GM18517 (cell line): ENCODE measurements at regions not wholly inside any gene's neighbourhood (a gene's known extent, or its start where the extent isn't known, plus 50 kb on each side); places are given as distances from the start of the nearest gene placed in this dataset.
"Not testable (repeated sequence)": the region's sequence is repeated elsewhere in the genome, so short reads cannot be mapped to it uniquely, and the experiment has no call there.

Experiments
- ATAC-seq: cut with Tn5 transposase; IDR thresholded peaks from one replicate; pipeline ENCODE4 v1.9.1; 2021; ENCODE audit warnings: mild to moderate bottlenecking, moderate library complexity; ENCODE audit not compliant: unreplicated experiment

DNA sequence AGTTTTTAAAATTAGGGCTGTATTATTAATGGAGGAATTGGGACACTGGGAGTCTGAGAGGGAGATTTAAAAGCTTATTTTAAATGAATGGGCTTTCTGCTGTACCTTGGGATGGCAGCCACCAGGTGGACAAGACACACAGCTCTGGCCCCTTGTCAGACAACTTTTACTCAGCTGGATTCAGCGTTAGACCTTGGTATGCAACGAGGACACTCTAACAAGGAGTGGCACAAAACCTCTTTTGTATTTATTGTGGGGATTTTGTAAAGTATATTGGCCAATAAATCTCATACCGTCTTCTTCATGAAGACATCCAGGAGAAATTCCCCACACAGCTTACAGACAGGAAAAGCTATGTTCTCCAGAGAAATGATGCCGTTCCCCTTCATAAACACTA is 105.7 kb downstream of the LCA5 start:
- ATAC-seq, result no peak

DNA sequence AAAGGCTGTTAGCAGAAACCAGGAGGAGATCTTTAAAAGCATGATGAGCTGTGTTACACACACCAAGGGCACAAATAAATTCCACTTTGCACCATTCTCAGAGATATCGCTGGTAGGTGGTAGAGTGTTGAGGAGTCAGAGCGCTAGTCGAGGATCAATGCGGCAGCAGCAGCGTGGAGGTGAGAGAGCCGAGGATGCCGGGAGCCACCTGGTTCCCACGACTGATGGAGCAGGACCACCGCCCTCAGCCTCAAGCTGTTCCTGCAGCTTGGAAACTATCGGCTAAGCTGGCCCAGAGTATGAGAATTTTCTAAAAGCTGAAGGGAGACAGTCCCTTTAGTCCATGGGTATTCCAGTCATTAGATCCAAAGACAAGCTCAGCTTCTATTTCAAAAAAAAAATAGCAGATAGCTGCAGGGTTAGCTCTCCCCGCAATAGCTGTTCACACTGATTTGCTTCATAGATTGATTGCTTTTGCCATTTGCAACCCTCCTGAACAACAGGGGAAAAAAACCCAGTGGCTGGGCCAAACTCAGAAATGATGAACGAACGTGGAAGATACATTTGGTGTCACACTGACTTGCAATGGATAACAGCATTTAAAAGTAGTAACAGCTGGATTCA is 106.2 kb downstream of the LCA5 start:
- ATAC-seq, result no peak

DNA sequence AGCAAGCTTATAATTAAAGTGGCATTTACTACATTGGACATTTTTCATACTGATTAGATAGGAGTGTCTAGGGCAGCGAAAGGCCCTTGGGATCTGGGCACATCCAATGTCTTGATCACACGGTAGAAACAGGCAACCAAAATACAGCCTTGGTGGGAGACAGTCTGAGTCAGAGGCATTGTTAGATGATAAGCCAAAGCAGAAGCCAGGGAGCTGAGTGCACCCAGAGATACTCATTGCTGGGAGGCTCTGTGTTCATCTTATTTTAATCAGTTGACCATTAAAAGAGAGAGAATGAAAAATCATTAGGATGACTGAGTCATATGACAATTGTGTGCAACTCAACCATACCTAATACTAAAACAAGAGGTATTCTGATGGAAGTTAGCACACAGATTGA is 109.5 kb downstream of the LCA5 start:
- ATAC-seq, result no peak

DNA sequence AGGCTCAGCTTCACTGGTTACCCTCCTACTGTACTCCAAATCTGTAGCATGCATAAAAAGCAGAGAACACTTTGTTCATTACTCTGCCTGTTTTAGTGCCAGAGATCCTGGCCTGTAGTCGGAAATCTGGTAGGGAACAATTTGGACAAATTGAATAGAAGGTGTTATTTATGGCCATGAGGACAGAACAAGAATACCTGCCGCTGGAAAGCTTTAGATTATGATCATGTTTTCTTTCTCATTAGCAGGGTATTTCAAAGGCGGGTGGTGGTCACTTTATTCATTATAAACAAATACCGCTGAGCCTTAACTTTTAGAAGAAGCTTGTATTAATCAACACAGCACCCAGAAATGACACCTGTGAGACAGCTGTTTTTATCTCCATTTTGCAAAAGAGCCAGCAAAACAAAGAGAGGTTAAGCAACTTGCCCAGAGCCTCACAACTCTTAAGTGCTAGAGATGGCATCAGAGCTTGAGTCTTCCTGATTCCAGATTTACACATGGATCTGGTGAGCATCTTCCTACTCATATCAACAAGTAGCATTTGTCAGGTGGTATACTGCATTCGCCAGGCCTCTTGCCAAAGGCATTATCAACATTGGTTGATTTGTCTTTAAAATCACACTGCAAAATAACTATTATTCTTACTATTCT is 110.5 kb downstream of the LCA5 start:
- no peak for ATAC-seq

DNA sequence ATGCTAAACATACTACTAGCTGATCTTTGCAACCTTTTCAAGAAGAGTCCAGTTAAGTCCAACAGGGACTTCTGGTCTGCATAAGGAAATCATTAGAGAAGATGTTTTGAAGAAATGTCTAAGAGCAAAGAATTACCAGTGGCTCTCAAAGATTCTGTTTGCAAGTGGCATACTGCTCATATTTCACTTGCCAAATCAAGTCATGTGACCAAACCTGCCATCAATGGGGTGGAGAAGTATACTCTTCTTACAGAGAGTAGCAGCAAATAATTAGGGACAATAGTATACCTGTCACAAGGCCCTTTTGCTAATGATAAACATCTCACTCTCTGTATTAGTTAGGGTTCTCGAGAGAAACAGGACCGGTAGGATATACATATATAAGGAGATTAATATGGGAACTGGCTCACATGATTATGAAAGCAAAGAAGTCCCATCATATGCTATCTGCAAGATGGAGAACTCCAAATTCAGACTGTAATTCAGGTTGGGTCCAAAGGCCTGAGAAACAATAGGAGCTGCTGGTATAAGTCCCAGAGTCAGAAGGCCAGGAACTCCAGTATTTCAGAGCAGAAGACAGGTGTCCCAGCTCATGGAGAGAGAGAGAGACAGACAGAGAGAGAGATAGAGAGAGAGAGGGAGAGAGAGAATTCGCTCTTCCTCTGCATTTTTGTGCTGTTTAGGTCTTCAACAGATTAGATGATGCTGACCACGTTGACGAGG is 111.5 kb downstream of the LCA5 start:
- ATAC-seq, result no peak

DNA sequence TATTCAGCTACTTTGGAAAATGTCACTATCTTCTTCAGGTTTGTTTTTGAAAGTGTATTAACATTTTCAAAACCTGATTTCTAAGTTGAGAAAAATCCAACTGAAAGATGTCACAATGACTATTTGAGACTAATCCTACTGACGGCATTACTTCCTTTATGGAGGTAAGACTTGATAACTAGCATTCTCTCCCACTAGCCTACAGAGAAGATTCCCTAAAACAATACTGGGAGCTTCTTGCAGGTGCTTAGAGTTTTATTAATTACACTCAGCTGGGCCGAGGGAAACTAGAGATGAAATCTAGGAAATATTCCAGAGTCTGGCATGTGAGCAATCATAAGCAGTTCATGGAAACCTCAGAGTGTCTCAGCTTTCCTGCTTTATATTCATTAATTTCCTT is 114.0 kb downstream of the LCA5 start:
- ATAC-seq, result no peak

DNA sequence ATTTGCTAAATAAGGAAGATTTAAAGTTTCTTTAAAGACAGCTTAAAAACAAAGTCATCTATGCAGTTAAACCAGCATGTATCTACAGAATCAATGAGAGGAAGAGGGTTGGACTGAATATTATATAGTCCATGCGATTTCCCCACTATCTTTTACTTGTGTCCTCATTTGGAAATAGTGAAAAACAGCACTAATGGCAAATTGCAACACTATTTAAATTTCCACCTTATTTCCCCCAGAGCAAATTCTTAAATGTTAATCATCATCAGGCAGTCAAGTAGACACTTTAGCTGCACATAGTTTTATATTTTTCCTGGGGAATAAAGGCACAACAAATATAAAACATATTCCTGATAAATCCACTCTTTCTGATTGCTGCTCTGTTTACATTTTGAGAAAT is 114.6 kb downstream of the LCA5 start:
- no peak for ATAC-seq

DNA sequence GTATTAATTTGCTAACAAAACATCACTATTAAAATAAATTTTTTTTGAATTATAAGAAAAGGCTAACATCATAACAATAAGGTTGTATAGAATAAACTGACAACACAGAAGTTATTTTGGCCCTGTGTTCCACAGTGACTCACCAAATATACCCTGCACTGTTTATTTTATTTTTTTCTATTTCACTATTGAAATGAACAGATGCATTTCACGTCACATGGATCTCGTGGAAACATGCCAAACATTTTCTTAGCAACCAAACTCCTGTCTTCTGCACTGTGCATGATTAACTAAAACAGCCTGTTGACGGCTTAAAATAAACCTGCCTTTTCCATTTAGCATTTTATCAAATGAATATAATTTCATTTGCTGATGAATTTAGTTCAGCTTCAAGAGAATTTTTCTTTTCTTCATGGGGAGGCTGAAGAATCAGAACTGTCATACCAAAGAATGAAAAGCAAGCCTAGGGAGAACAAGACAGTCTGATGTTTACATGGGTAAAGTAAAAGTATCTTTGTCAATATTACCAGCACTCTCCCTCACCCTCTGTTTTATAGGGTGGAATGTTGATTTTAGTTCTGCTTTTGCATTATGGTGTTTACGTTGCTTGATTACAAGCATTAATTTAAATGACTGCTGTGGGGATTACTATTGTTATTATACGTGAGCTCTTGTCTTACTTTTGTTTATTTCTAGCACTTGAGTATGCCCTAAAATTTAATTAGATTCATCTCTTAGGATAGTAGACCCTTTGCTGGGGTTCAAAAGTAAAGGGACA is 115.3 kb downstream of the LCA5 start:
- peak; percentile 82 for ATAC-seq

DNA sequence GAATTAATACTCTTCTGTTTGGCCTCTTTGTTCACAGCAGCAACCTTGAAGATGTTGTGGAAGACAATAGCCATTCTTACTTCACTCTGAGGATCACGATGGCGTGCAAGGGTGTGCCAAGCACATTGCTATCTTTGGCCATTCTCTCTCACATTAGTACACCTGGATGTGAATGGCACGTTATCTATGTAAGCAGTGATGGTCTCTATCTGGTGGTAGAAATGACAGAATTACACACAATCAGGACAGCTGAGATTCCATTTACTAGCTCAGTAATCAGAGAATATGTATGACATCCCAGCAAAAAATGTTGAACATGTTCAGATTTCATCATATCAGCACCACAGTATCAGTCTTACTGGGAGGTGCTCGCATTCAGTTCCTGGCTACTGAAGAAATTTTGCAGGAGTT is 116.2 kb downstream of the LCA5 start:
- ATAC-seq, result no peak

DNA sequence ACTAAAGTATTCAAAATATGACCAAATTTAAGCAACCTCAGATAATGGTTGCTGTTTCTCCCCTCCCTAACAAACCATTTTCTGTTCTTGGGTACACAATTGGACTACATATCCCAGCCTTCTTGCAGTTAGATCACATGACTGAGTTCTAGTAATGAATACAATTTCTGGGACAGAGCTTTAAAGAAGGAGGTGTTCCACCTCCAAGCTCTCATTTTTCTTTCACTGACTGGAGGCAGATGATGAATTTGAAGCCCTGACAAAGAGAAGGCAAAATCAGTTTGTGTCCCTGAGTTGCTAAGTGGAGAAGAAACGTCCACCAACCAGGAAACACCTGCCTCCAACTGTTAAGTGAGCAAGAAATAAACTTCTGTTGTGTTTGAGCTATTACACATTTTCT is 117.2 kb downstream of the LCA5 start:
- no peak for ATAC-seq

DNA sequence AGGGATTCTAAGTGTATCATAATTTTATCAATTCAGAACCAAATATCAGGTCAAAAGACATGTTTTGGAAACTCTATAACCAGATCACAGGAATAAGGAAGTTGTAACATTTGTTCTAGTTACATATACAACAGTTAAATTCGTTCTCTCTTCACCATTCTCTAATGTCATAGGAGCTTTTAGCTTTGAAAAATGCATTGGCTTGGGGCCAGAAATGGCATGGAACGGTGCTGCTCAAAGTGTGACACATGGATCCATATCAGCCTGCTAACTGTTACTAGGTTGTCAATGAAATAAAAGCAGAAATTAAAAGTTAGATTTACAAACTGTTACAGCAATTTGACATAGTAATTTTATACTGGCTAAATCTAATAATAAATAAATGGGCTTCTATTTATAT is 120.3 kb downstream of the LCA5 start:
- no peak for ATAC-seq

DNA sequence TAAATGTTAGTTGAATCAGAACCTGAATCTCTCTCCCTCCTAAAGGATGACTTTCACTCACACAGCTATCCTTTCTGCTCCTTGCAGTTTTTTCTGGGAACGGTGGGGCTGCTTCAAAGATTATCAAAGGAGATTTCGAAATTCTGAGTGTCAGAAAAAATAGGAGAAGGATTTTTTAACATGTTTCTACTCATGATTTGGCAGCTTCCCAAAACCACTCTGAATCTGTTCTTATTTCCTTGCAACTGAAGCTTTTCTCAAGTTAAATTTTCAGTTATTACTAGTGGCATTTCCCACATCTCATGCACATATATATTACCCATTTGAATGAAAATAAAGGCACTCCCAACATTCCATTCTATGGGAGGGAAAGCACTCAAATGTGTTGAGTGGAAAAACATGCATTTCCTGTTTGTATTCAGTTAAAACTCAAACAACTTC is 123.6 kb downstream of the LCA5 start:
- ATAC-seq, result no peak

DNA sequence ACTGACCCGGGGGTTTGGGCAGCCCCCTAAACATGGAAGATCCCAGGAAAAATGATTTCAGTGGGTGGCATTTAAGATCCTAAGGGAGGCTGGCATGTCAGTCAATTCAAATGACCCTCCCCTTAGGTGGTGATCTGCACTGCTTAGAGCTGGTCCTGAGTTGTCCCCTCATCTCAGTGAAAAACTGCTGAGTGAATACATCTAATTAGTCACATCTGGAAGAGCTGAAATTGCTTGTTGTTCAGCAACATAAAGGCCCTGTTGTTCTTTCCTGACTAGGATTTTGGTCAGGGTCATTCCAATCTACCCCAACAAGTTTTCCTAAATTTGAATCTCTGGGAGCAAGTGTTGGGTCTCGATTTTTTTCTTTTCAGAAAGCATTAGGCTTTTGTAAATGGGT is 126.4 kb downstream of the LCA5 start:
- no peak for ATAC-seq

DNA sequence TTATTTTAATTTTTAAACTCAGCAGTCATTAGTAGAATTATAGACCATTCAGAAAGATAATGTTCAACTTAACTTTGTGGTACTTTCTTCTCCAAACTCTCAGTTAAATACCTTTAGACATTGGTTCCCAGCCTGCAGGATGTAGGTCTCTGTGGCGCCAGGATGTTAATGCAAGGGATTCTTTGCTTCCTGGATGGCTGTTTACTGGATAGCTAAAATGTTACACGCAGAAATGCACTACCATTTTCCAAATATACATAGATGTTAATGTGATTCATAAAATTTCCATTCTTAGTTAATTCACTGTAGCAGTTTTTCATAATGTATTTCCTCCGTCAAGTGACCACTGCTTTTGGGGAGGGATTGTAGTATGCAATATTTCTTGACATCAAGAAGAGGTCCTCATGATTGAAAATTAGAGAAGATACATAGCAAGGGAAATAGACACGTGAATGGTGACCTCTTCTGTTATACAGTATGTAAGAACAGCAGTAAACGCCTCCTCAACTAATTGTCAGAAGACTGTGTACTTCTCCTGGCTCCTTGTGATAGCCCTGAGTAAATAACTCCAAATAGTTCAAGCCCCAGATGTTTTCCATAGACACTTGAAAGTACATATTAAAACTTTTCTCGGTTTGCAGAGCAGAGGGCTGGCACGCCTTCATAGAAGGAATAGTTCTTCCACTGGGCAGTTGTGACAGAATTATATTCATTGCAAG is 128.8 kb downstream of the LCA5 start:
- ATAC-seq, result no peak

DNA sequence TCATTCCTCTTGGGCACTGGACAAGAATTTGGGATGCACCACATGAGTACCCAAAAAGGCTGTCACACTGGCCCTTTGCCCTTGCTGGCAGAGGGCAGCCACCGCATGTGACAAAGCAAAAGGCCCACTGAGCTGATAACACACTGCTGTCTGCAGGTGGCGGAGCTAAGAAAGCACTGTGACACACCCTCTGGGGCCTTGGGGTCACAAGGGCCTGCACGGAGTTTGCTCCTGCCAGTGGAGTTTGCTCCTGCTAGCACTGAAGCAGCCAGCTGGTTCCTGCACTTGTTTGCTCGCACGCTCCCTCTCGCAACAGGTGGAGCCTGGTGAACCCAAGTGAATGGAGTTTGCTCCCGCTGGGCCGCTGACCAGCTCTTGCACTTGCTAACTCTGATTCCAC is 132.6 kb downstream of the LCA5 start:
- no peak for ATAC-seq

DNA sequence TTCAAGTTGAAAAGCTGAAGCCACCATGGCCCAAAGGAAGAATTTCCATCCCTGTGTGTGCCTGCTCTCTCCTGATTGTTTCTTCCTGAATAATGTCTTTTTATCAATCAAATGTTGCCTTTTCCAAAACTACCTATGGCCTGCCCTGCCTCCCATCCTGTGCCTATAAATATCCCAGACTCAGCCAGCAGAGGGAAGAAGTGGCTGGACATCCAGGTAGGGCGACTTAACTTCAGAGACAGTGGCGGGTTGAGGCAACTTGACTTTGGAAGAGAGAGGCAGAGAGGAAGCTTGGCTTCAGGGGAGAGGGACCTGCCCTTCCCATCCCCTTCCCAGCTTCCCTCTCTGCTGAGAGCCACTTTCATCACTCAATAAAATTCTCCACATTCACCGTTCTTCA is 133.0 kb downstream of the LCA5 start:
- ATAC-seq, result no peak

DNA sequence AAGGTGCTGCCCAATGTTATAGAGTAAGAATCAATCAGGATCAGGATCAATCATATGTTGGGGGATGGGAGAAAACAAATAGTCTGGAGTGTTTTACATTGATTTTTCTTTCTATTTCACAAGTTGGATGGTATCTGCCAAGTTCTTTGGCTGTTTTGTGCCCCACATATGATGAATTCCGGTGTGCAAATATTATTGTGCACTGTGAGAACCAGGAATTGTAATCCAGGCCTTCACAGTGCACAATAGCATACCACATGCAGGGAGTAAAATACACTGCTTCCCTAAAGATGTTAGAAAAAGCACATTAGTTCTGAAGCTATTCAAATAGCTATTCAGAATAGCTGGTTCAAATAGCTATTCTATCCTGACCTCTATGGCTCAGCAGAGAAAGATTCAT is 133.7 kb downstream of the LCA5 start:
- ATAC-seq, result no peak

DNA sequence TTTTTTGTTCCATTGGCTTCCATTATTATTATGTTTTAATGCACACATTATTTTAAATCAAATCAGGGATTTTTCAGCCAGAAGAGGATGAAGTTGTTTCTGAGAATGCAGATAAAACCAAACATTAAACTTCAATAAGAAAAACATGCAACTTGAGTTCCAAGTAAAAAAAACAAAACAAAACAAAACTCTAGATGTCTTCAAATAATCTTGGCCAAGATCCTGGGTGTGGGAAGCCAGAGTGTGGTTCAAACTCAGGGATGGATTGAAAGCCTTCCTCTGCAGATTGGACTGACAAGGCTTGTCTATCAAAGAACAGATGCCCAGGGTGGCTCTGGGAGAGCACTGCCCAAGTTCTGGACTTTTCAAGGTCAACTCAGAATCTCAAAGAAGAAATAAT is 134.1 kb downstream of the LCA5 start:
- ATAC-seq, result no peak

DNA sequence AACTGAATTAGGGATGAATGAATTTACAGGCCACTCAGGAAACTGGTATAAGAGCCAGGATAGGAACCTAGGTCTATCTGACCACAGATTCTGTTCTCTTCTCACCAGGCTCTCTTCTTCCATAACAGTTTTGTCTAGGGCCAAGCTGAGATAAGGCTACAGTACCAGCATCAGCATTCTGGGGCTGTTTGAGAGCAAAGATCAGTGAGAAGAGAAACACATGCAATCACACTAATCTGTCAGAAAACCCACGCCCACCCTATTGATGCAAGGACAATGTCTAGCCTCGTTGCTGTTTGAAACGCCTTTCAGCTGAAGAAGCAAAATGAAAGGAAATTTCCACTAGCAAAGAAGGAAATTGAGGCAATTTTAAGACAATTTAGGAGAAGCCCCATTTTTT is 137.7 kb downstream of the LCA5 start:
- ATAC-seq, result no peak

DNA sequence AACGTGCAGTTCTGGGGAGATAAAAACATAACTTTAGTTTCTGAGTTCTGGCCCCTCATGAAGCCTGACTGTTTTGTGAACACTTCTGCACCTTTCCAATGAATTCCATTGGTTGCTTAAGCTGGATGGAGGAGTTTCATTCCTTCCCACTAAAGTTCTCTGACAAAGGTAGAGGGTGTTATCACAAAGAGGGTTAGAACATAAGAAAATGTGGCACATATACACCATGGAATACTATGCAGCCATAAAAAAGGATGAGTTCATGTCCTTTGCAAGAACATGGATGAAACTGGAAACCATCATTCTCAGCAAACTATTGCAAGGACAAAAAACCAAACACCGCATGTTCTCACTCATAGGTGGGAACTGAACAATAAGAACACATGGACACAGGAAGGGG is 138.6 kb downstream of the LCA5 start:
- not testable (repeated sequence) for ATAC-seq

DNA sequence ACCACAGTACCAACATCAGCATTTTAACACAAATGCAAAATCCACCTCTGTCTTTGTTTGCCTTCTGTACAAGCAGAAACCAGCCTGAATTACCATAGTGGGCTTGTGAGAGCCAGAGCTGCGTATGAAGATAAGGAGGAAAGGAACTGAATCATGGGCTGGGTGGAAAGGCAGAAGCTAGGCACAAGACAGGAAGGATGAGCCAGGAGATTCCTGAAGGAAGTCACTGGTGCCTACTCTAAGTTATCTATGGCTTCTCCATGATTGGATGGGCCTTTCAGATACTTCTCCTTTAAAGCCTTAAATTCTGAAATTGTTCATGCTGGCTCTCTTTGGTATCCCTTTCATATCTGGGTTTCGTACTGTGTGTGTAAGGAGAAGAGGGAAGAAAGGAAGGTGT is 140.6 kb downstream of the LCA5 start:
- no peak for ATAC-seq
